ENCODE measurements at regions not wholly inside any gene's neighbourhood (a gene's known extent, or its start where the extent isn't known, plus 50 kb on each side); places are given as distances from the start of the nearest gene placed in this dataset.

DNA sequence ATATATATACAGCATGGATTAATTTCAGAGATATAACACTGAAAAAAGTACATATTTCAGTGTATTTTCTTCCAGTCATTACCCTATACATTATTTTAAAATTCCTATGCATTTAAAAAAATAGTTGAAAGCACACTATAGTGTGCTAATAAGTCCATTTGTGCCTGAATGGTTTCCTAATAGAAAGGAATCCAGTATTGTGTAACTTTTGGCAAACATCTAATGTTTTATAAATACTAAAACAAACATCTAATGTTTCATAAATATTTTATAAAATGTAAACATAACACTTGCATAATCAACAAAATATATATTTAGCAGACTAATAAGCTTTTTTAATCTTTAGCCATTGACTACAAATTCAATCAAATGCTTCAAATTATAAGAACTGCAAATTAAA lies 126.6 kb upstream of the FIBIN start:
- H3K4me1 Mint-ChIP-seq = no peaks in the 10 kb centered on the region
- TF ChIP-seq CTCF (conservative IDR thresholded peaks at IDR 0.05) = no peak
- no peaks in the 10 kb centered on the region for H3K27me3 Mint-ChIP-seq (ENCODE audit: low read depth)
- Histone ChIP-seq H2BK120ac (ENCODE audit: low read depth, low read length, poor library complexity, severe bottlenecking) (no peak overlapping the region), H3K79me2 (ENCODE audit: insufficient read depth, low read length) (no peaks in the 10 kb centered on the region), H4K5ac (ENCODE audit: insufficient read length, low read depth, low read length) (no peak overlapping the region), H3K27ac (ENCODE audit: insufficient read length, low read depth, low read length) (no peak overlapping the region), H2BK20ac (ENCODE audit: low read depth, low read length, poor library complexity, severe bottlenecking) (no peak overlapping the region), H2BK15ac (ENCODE audit: low read depth, low read length) (no peak overlapping the region), H3K14ac (ENCODE audit: insufficient read depth, low read length) (no peak overlapping the region), H3K23me2 (ENCODE audit: insufficient read length, low read depth, low read length, poor library complexity, severe bottlenecking) (no peaks in the 10 kb centered on the region), H4K20me1 (ENCODE audit: control insufficient read depth, insufficient read depth, insufficient read length) (no peaks in the 10 kb centered on the region), H3K4me1 (ENCODE audit: insufficient read depth, low read length) (no peaks in the 10 kb centered on the region), H3K56ac (ENCODE audit: insufficient read length, low read depth, low read length) (no peak overlapping the region), H3K23ac (ENCODE audit: insufficient read length, low read depth, low read length) (no peak overlapping the region), H3T11ph (ENCODE audit: low read length) (no peak overlapping the region), H3K79me1 (ENCODE audit: insufficient read depth, low read depth, low read length, poor library complexity, severe bottlenecking) (no peaks in the 10 kb centered on the region), H2AK5ac (ENCODE audit: insufficient read length, low read length) (no peak overlapping the region), H3K9me3 (ENCODE audit: control insufficient read depth, low read depth, low read length) (no peaks in the 10 kb centered on the region), H2BK5ac (ENCODE audit: insufficient read length, low read length) (no peak overlapping the region), H3K9ac (ENCODE audit: extremely low read depth, insufficient read length, low read length) (no peak overlapping the region), H3K27me3 (ENCODE audit: insufficient read depth, low read length) (no peaks in the 10 kb centered on the region), H3K4ac (ENCODE audit: low read depth, low read length) (no peak overlapping the region), H2BK12ac (ENCODE audit: insufficient read length, low read depth, low read length) (no peak overlapping the region), H4K91ac (ENCODE audit: insufficient read length, low read depth, low read length) (no peak overlapping the region), H3K4me2 (ENCODE audit: insufficient read depth, insufficient read length, low read length) (no peak overlapping the region), H3K18ac (ENCODE audit: insufficient read length, low read depth, low read length) (no peak overlapping the region), H4K8ac (replicated peaks; ENCODE audit: insufficient read length, low read depth, low read length) (no peak overlapping the region), H2AFZ (ENCODE audit: low read length) (no peak overlapping the region)
- peaks cover 0 to 3% (median 2%) of the 10 kb centered on the region in 3 experiments; a peak in 4 of 7 replicates for H3K36me3 Mint-ChIP-seq (ENCODE audit: insufficient read depth in 1 of 3, low read depth in 3 of 3)
- no peak overlapping the region for H3K4me3 Mint-ChIP-seq
- peaks cover 0 to 10% of the 10 kb centered on the region in 2 experiments; a peak in 4 of 5 replicates for H3K9me3 Mint-ChIP-seq
- no peak for DNase-seq
- H3K27ac Mint-ChIP-seq = no peak overlapping the region
